ENCODE measurements at regions not wholly inside any gene's neighbourhood (a gene's known extent, or its start where the extent isn't known, plus 50 kb on each side); places are given as distances from the start of the nearest gene placed in this dataset.

- DNase-seq (ENCODE audit: extremely low read depth in 1 of 4, low spot score in 3 of 4) (no peak), FAIRE-seq (no peak), ATAC-seq (no peak)
- no peak overlapping the region for H3K9ac ChIP-seq (ENCODE audit: insufficient read depth in 1 of 2, low read depth in 2 of 2, low read length in 2 of 2)
- no peaks in the 10 kb centered on the region for H3K36me3 ChIP-seq (ENCODE audit: control insufficient read depth, insufficient read depth, low read length)
- H3K9me3 ChIP-seq (replicated peaks; ENCODE audit: control insufficient read depth, insufficient read depth, low read depth, low read length) = 0 out of 2 replicates have a peak, but pooled peaks cover 3% of the 10 kb centered on the region
- no peak overlapping the region for H3K4me3 ChIP-seq
- CTCF ChIA-PET (ENCODE audit: low intra/inter-chr PET ratio) = no interaction called here
- no peak overlapping the region for H2AFZ ChIP-seq (ENCODE audit: low read depth, low read length)
- no peaks in the 10 kb centered on the region for H3K79me2 ChIP-seq (ENCODE audit: control insufficient read depth, insufficient read depth, low read length)
- no peaks in the 10 kb centered on the region for H3K27me3 ChIP-seq (ENCODE audit: control insufficient read depth in 2 of 2, insufficient read depth in 2 of 2, low read length in 2 of 2)
- no peaks in the 10 kb centered on the region for H4K20me1 ChIP-seq (replicated peaks; ENCODE audit: control insufficient read depth, insufficient read depth, low read length)
- no peak overlapping the region for H3K27ac ChIP-seq (ENCODE audit: extremely low read depth, low read depth, low read length)
- in situ Hi-C loops (cut with MboI) (no loop called here), intact Hi-C loops (cut with micrococcal nuclease) (no loop called here)
- no peaks in the 10 kb centered on the region for H3K9me1 ChIP-seq (ENCODE audit: control insufficient read depth, insufficient read depth, low read length)
- no peaks in the 10 kb centered on the region for H3K4me1 ChIP-seq (replicated peaks in 1 of 2; ENCODE audit: control insufficient read depth in 2 of 2, insufficient read depth in 2 of 2, low read length in 2 of 2)
- TF ChIP-seq SNRNP70 (optimal IDR thresholded peaks at IDR 0.05; ENCODE audit: low read depth, low read length) (no peak), ZSCAN29 (IDR thresholded peaks at IDR 0.05) (no peak), SIX5 (IDR thresholded peaks at IDR 0.05; ENCODE audit: borderline replicate concordance in 1 of 2, insufficient read depth in 1 of 2, low read depth in 1 of 2, low read length in 2 of 2) (no peak)
- TF ChIP-seq, protein P1, sequence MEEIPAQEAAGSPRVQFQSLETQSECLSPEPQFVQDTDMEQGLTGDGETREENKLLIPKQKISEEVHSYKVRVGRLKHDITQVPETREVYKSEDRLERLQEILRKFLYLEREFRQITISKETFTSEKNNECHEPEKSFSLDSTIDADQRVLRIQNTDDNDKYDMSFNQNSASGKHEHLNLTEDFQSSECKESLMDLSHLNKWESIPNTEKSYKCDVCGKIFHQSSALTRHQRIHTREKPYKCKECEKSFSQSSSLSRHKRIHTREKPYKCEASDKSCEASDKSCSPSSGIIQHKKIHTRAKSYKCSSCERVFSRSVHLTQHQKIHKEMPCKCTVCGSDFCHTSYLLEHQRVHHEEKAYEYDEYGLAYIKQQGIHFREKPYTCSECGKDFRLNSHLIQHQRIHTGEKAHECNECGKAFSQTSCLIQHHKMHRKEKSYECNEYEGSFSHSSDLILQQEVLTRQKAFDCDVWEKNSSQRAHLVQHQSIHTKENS (CRISPR knock-in tag; IDR thresholded peaks at IDR 0.05) = no peak
- no TSS peak for BruUV-seq (replicated peaks)
- H3K4me2 ChIP-seq (ENCODE audit: insufficient read depth, low read length) = no peak overlapping the region
- WGBS (ENCODE audit: insufficient coverage, low coverage, missing lambda C conversion rate) = 3% methylated on average over 3 of the region's 3 CpGs
- POLR2A ChIA-PET = no interaction called here
Observed at GRCh38 chr1:239301251-239301650, 85.1 kb upstream of the CHRM3 start.

DNA sequence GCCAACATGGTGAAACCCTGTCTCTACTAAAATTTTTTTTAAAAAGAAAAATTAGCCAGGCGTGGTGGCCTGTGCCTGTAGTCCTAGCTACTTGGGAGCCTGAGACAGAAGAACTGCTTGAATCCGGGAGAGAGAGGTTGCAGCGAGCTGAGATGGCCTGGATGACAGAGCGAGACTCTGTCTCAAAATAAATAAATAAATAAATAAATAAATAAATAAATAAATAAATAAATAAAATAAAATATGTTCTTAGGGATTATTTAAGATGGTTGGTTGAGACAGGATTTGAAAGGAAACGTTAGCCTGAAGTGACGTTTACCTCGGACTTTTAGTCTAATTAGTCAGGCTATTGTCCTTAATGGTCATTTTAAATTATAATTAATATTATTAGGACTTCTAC, 88.5 kb upstream of the CHRM3 start:
- ATAC-seq (no peak), FAIRE-seq (no peak), DNase-seq (ENCODE audit: extremely low read depth in 1 of 4, low spot score in 3 of 4) (no peak)
- Histone ChIP-seq H3K27ac (ENCODE audit: extremely low read depth, low read depth, low read length) (no peak overlapping the region), H3K4me1 (replicated peaks in 1 of 2; ENCODE audit: control insufficient read depth in 2 of 2, insufficient read depth in 2 of 2, low read length in 2 of 2) (no peaks in the 10 kb centered on the region), H3K4me2 (ENCODE audit: insufficient read depth, low read length) (no peak overlapping the region), H3K79me2 (ENCODE audit: control insufficient read depth, insufficient read depth, low read length) (no peaks in the 10 kb centered on the region), H2AFZ (ENCODE audit: low read depth, low read length) (no peak overlapping the region), H3K36me3 (ENCODE audit: control insufficient read depth, insufficient read depth, low read length) (no peaks in the 10 kb centered on the region), H4K20me1 (replicated peaks; ENCODE audit: control insufficient read depth, insufficient read depth, low read length) (no peaks in the 10 kb centered on the region), H3K27me3 (ENCODE audit: control insufficient read depth in 2 of 2, insufficient read depth in 2 of 2, low read length in 2 of 2) (no peaks in the 10 kb centered on the region), H3K9me3 (replicated peaks; ENCODE audit: control insufficient read depth, insufficient read depth, low read depth, low read length) (0 out of 2 replicates have a peak, but pooled peaks cover 3% of the 10 kb centered on the region), H3K4me3 (no peak overlapping the region), H3K9me1 (ENCODE audit: control insufficient read depth, insufficient read depth, low read length) (no peaks in the 10 kb centered on the region), H3K9ac (ENCODE audit: insufficient read depth in 1 of 2, low read depth in 2 of 2, low read length in 2 of 2) (no peak overlapping the region)
- in situ Hi-C loops (cut with MboI) (no loop called here), intact Hi-C loops (cut with micrococcal nuclease) (no loop called here)
- 2% methylated on average over 6 of the region's 7 CpGs for WGBS (ENCODE audit: insufficient coverage, low coverage, missing lambda C conversion rate)
- ChIA-PET CTCF (ENCODE audit: low intra/inter-chr PET ratio) (no interaction called here), POLR2A (no interaction called here)
- BruUV-seq (replicated peaks) = no TSS peak
- no peak for TF ChIP-seq ARNT (IDR thresholded peaks at IDR 0.05)
- TF ChIP-seq HNRNPH1 (optimal IDR thresholded peaks at IDR 0.05; ENCODE audit: low read depth, low read length) = no peak
- TF ChIP-seq ZZZ3 (IDR thresholded peaks at IDR 0.05) = no peak
- TF ChIP-seq KHSRP (IDR thresholded peaks at IDR 0.05) = no peak
- no peak for TF ChIP-seq ZNF717 (CRISPR knock-in tag; IDR thresholded peaks at IDR 0.05)
- TF ChIP-seq, protein P2, sequence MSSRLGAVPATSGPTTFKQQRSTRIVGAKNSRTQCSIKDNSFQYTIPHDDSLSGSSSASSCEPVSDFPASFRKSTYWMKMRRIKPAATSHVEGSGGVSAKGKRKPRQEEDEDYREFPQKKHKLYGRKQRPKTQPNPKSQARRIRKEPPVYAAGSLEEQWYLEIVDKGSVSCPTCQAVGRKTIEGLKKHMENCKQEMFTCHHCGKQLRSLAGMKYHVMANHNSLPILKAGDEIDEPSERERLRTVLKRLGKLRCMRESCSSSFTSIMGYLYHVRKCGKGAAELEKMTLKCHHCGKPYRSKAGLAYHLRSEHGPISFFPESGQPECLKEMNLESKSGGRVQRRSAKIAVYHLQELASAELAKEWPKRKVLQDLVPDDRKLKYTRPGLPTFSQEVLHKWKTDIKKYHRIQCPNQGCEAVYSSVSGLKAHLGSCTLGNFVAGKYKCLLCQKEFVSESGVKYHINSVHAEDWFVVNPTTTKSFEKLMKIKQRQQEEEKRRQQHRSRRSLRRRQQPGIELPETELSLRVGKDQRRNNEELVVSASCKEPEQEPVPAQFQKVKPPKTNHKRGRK (tag; IDR thresholded peaks at IDR 0.05) = no peak
- TF ChIP-seq ZNF583 (CRISPR knock-in tag; IDR thresholded peaks at IDR 0.05) = no peak

Data from K562 (cell line).